ENCODE measurements at regions not wholly inside any gene's neighbourhood (a gene's known extent, or its start where the extent isn't known, plus 50 kb on each side); places are given as distances from the start of the nearest gene placed in this dataset.

- TF ChIP-seq SP1 (CRISPR knock-in tag; conservative IDR thresholded peaks at IDR 0.05) (no peak), ZMAT4 (CRISPR knock-in tag; IDR thresholded peaks at IDR 0.05) (no peak), ARID4B (CRISPR knock-in tag; IDR thresholded peaks at IDR 0.05; ENCODE audit: borderline replicate concordance) (no peak), ZBTB21 (CRISPR knock-in tag; IDR thresholded peaks at IDR 0.05; ENCODE audit: borderline replicate concordance) (no peak)
- DNase-seq (ENCODE audit: low spot score) (no peak), ATAC-seq (no peak)
- ChIA-PET CTCF (interaction anchor here (0.6 to 1.9 kb wide), 7 partner anchors 24 to 459 kb away, joined by 3 to 7 read pairs (median 3); no protein-coding TSS in a partner anchor), POLR2A (no interaction called here)
- peaks cover 21% of the 10 kb centered on the region for H3K9me3 Mint-ChIP-seq
- no peaks in the 10 kb centered on the region for H3K27me3 Mint-ChIP-seq (ENCODE audit: low read depth)
- H3K4me1 Mint-ChIP-seq: peaks cover 26% of the 10 kb centered on the region
- peaks cover 2% of the 10 kb centered on the region; the same call in 1 of the 2 replicates for H3K36me3 Mint-ChIP-seq
- H3K4me3 Mint-ChIP-seq: no peak overlapping the region
- peak overlapping the region; percentile 36; the same call in 1 of the 2 replicates for H3K27ac Mint-ChIP-seq
These were observed 457.7 kb upstream of the ADAMTS5 start for GRCh38 chr21:27424601-27425000.

- ATAC-seq (peak; percentile 94), DNase-seq (ENCODE audit: low spot score) (no peak)
- ChIA-PET CTCF (interaction anchor here (0.9 to 1.9 kb wide), 6 partner anchors 29 to 458 kb away, joined by 3 to 5 read pairs (median 3); no protein-coding TSS in a partner anchor), POLR2A (no interaction called here)
- Mint-ChIP-seq H3K4me1 (peaks cover 26% of the 10 kb centered on the region), H3K9me3 (peaks cover 21% of the 10 kb centered on the region; the same call in 1 of the 2 replicates), H3K4me3 (no peak overlapping the region), H3K27me3 (ENCODE audit: low read depth) (no peaks in the 10 kb centered on the region), H3K27ac (peak overlapping the region; percentile 39), H3K36me3 (peaks cover 2% of the 10 kb centered on the region; the same call in 1 of the 2 replicates)
- TF ChIP-seq ZNF263 (CRISPR knock-in tag; IDR thresholded peaks at IDR 0.05; ENCODE audit: low read depth): no peak
- peak; percentile 24; the same call in 1 of the 2 replicates for TF ChIP-seq TEAD1 (CRISPR knock-in tag; IDR thresholded peaks at IDR 0.05)
- 0 out of 2 replicates have a peak, but pooled peaks have one; percentile 20 for TF ChIP-seq ZNF512 (CRISPR knock-in tag; IDR thresholded peaks at IDR 0.05; ENCODE audit: borderline replicate concordance)
- TF ChIP-seq STAT6 (CRISPR knock-in tag; conservative IDR thresholded peaks at IDR 0.05; ENCODE audit: low read depth): no peak
- TF ChIP-seq ATF6 (CRISPR knock-in tag; IDR thresholded peaks at IDR 0.05): no peak
- no peak for TF ChIP-seq CDX4 (CRISPR knock-in tag; IDR thresholded peaks at IDR 0.05; ENCODE audit: borderline replicate concordance)
- TF ChIP-seq RORB (CRISPR knock-in tag; IDR thresholded peaks at IDR 0.05): no peak
- TF ChIP-seq ELF4 (CRISPR knock-in tag; IDR thresholded peaks at IDR 0.05; ENCODE audit: low read depth): no peak
- TF ChIP-seq HMGA2 (CRISPR knock-in tag; IDR thresholded peaks at IDR 0.05): no peak
- TF ChIP-seq EMX1 (CRISPR knock-in tag; IDR thresholded peaks at IDR 0.05): no peak
- no peak for TF ChIP-seq ZBTB21 (CRISPR knock-in tag; IDR thresholded peaks at IDR 0.05; ENCODE audit: borderline replicate concordance)
- no peak for TF ChIP-seq ERG (CRISPR knock-in tag; IDR thresholded peaks at IDR 0.05)
- peak; percentile 44; the same call in 1 of the 2 replicates for TF ChIP-seq ETV6 (CRISPR knock-in tag; IDR thresholded peaks at IDR 0.05)
- TF ChIP-seq FOXJ3 (CRISPR knock-in tag; IDR thresholded peaks at IDR 0.05; ENCODE audit: borderline replicate concordance): no peak
- TF ChIP-seq GRHL2 (CRISPR knock-in tag; IDR thresholded peaks at IDR 0.05; ENCODE audit: insufficient replicate concordance, severe bottlenecking): no peak
- TF ChIP-seq SOX15 (CRISPR knock-in tag; IDR thresholded peaks at IDR 0.05): no peak
- no peak for TF ChIP-seq JUN (CRISPR knock-in tag; IDR thresholded peaks at IDR 0.05)
- TF ChIP-seq ZNF671 (CRISPR knock-in tag; IDR thresholded peaks at IDR 0.05): no peak
These were observed 457.2 kb upstream of the ADAMTS5 start for GRCh38 chr21:27423906-27424595.
